WTC11 (cell line): ENCODE measurements at regions not wholly inside any gene's neighbourhood (a gene's known extent, or its start where the extent isn't known, plus 50 kb on each side); places are given as distances from the start of the nearest gene placed in this dataset.

Experiments used
- CTCF ChIP-seq: fragments of 200-600 bp; IDR thresholded peaks from 2 replicates; pipeline ENCODE4 v1.8.0; 2022; ENCODE audit warnings: antibody characterized with exemption
- ESRRA ChIP-seq: sonication (generic); formaldehyde crosslinking; IDR thresholded peaks from 2 replicates; pipeline ENCODE4 v1.8.1; 2022; ENCODE audit warnings: mild to moderate bottlenecking, missing genetic modification reagents, borderline replicate concordance
- GRHL2 ChIP-seq: fragments of 250-450 bp; sonication (Bioruptor Pico); IDR thresholded peaks from 2 replicates; pipeline ENCODE4 v1.8.0; 2022; ENCODE audit warnings: mild to moderate bottlenecking, moderate library complexity; ENCODE audit not compliant: insufficient replicate concordance, severe bottlenecking
- IRF1 ChIP-seq: sonication (generic); formaldehyde crosslinking; IDR thresholded peaks from 2 replicates; pipeline ENCODE4 v1.8.0; 2023; ENCODE audit warnings: missing genetic modification reagents
- SMAD3 ChIP-seq: sonication (generic); formaldehyde crosslinking; IDR thresholded peaks from 2 replicates; pipeline ENCODE4 v1.8.0; 2022; ENCODE audit warnings: missing genetic modification reagents, mild to moderate bottlenecking, borderline replicate concordance
- SP1 ChIP-seq: sonication (generic); formaldehyde crosslinking; conservative IDR thresholded peaks from 2 replicates; pipeline ENCODE4 v1.8.1; 2022; ENCODE audit warnings: missing genetic modification reagents
- TEAD4 ChIP-seq: sonication (generic); formaldehyde crosslinking; IDR thresholded peaks from 2 replicates; pipeline ENCODE4 v1.8.0; 2022; ENCODE audit warnings: mild to moderate bottlenecking, missing genetic modification reagents
- ZNF138 ChIP-seq: sonication (generic); formaldehyde crosslinking; conservative IDR thresholded peaks from 2 replicates; pipeline ENCODE4 v1.8.1; 2022; ENCODE audit warnings: mild to moderate bottlenecking, moderate library complexity, missing genetic modification reagents
- ZNF219 ChIP-seq: sonication (generic); formaldehyde crosslinking; IDR thresholded peaks from 2 replicates; pipeline ENCODE4 v1.8.0; 2023; ENCODE audit warnings: missing genetic modification reagents, mild to moderate bottlenecking, borderline replicate concordance
- ZNF423 ChIP-seq: fragments of 250-450 bp; sonication (Bioruptor Pico); IDR thresholded peaks from 2 replicates; pipeline ENCODE4 v2.1.2; 2022; ENCODE audit warnings: mild to moderate bottlenecking, moderate library complexity
- TF ChIP-seq, protein P1 (sequence below): sonication (generic); formaldehyde crosslinking; IDR thresholded peaks from 2 replicates; pipeline ENCODE4 v1.8.1; 2023; ENCODE audit warnings: mild to moderate bottlenecking, missing genetic modification reagents, moderate library complexity

GRCh38 chr11:21965221-21965620 lies 227.7 kb upstream of the ANO5 start:
- TF ChIP-seq TEAD4 (CRISPR knock-in tag) (no peak), CTCF (no peak), SMAD3 (CRISPR knock-in tag) (no peak), ESRRA (CRISPR knock-in tag) (no peak), IRF1 (CRISPR knock-in tag) (no peak), ZNF138 (CRISPR knock-in tag) (no peak), ZNF219 (no peak), ZNF423 (CRISPR knock-in tag) (no peak), GRHL2 (CRISPR knock-in tag) (no peak), SP1 (no peak)
- TF ChIP-seq, protein P1, sequence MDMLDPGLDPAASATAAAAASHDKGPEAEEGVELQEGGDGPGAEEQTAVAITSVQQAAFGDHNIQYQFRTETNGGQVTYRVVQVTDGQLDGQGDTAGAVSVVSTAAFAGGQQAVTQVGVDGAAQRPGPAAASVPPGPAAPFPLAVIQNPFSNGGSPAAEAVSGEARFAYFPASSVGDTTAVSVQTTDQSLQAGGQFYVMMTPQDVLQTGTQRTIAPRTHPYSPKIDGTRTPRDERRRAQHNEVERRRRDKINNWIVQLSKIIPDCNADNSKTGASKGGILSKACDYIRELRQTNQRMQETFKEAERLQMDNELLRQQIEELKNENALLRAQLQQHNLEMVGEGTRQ (CRISPR knock-in tag): no peak
